DMS153 treated with DMSO at 0.1 percent for 48 hours (cell line): ENCODE measurements at regions not wholly inside any gene's neighbourhood (a gene's known extent, or its start where the extent isn't known, plus 50 kb on each side); places are given as distances from the start of the nearest gene placed in this dataset.
"Not testable (repeated sequence)": the region's sequence is repeated elsewhere in the genome, so short reads cannot be mapped to it uniquely, and the experiment has no call there.

ENCODE experiments used
- DNase-seq: peaks from one replicate; lab custom pipeline; 2025; ENCODE audit not compliant: unreplicated experiment; lab: John Stamatoyannopoulos, UW

DNA sequence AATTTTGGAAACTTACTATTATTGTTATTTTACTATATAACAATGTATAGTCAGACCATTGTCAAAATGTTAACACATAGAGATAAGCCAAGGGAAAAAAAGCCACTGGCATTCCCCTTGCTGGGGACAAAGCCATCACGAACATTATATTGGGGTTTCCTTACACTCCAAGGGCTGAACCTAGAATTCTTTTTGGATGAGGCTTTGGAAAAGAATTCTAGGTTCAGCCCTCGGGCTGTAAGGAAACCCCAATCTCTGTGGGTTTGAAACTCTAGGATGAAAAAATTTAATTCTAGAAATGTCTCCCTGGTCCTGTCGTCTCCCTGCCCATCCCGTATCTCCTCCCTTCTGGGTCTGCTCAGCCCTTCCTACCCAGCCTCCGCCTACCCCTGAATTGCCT, 67.0 kb upstream of the SMAD6 start:
- DNase-seq = no peak

DNA sequence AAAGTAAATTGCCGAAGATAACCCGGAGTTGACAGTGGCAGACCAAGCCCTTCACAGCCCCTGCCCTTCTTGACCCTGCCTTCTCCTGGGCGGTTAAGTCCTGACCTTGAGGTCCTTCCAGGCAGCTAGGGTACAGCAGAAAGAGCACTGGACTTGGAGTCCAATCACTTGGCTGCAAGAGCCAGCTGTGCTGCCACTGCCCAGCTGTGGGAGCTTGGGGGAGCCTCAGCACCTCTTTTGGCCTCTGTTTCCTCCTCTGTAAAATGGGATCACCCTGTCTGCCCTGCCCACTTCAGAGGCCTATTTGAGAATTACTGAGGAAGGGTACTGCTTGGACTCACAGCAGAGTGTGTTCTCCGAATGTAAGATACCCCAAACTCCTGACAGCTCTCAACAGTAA, 66.2 kb upstream of the SMAD6 start:
- no peak for DNase-seq

- DNase-seq = not testable (repeated sequence)
These were observed 65.0 kb upstream of the SMAD6 start for GRCh38 chr15:66637044-66637443.

DNA sequence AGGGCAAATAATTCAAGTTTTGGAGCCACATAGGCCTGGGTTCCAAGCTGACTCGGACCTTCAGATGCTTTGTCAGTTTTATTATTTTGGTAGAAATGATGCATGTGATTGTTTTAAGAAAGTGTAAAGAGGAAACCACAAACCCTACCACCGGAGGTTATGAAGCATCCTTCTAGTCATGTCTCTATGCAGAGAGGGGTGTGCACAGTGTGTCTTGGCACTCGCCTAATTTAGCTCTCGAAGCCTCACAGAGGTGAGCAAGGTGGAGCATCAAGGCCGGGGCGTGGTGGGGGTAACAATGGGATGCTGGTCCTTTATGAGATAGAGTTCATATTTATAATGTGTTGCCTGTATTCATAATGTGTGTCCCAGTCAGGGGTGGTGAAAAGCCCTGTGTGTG, 63.7 kb upstream of the SMAD6 start:
- DNase-seq = no peak

DNA sequence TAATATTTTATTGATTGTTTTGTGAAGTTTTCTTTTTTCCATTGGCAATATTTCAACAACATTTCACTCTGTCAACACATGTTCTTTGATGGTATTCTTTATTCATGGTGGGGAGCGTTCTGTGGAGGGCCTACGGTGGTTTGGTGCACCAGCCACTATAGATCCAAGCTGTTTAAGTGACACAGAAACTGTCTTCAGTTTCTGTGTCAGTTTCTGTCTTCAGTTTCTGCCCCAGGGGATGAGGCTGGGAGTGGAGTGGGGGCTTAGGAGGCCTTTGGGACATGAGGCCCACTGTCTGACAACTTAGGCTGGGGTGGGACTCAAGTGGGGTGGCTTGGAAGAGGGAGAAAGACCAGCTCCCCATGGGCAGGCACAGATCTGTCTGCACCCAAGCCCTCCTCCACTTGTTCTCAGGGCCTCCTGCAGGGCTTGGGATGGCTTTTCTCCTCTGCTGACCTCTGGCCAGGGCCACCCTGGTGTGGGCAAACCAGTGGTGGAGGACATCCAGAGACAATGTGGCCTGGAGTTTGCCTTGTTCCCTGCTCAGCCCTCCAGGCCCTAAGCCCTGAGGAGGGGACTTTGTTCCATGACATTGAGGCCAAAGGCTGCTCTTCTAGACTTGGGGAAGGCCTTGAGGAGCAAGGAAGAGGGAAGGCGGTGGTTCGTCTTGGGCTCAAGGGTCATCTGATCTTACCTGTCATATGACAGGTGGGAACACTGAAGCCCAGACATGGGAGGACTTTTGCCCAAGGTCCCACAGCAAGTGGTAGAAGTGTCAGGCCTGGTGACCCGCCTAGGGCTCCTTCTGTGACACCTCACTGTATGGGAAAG, 60.3 kb upstream of the SMAD6 start:
- no peak for DNase-seq

- DNase-seq = no peak
These were observed 59.5 kb upstream of the SMAD6 start for GRCh38 chr15:66642514-66642913.

DNA sequence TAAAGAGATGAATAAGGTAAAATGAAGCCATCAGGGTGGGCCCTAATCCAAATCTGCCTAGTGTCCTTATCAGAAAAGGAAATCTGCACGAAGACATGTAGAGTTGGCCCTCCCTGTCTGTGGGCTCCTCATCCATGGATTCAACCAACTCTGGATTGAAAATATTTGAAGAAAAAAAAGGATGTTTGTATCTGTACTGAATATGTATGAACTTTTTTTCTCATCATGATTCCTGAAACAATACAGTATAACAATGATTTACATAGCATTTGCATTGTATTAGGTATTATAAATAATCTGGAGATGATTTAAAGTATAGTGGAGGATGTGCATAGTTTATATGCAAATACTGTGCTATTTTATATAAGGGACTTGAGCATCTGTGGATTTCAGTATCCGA, 59.0 kb upstream of the SMAD6 start:
- DNase-seq = no peak

GRCh38 chr15:66644000-66644787, 57.8 kb upstream of the SMAD6 start:
- DNase-seq = no peak

- DNase-seq = no peak
These were observed 57.2 kb upstream of the SMAD6 start for GRCh38 chr15:66644869-66645268.

- no peak for DNase-seq
These were observed 55.7 kb upstream of the SMAD6 start for GRCh38 chr15:66646308-66646707.

- DNase-seq = no peak
These were observed 55.2 kb upstream of the SMAD6 start for GRCh38 chr15:66646799-66647198.

- no peak for DNase-seq
These were observed 54.7 kb upstream of the SMAD6 start for GRCh38 chr15:66647358-66647757.

DNA sequence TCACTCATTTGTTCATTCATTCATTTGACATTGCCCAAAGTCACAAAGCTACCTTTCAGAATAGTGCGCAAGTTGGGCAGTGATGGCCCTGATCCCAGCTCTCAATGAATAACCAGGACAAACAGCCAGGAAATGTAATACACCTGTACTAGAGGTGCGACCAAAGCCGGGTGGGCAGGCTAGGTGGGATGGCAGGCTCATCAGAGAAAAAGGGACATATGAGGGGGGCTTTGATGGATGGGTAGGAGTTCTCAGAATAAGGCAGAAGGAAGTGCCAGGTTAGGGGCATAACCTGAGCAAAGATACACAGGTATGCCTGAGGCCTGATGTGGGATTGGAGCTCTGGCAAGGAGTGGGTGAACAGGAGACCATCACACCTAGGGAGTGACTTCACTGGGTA, 53.4 kb upstream of the SMAD6 start:
- no peak for DNase-seq

DNA sequence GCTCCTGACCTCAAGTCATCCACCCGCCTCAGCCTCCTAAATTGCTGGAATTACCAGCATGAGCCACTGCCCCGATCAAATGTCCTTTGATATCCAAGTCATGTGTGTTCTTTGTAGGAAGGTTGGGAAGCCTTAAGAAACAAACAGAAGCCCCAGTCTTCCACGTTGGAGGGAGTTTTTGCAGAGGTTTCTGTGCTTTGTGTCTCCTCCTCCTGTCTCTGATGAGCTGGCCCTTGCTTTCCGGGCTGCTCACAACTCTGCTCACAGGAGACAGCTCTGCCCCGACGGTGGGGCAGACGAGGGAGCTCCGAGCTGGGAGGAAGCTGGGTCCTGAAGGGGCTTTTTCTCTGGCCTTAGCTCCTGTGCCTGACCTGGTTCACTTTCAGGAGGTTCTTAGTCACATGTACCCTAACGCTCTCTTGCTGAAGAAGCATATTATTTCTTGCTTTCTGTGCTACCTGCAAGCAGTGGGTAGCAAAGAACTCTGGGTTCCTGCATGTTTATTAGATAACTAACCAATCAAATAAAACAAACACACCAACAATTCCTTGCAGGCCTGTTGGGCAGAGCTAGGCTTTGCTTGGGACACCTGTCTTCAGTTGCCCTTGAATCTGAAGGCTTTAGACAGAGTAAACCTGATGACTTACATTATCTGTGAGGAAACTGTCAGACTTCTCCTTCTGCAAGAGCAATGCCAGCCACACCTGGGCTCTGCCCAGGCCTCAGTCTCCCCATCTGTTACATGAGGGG, 52.6 kb upstream of the SMAD6 start:
- DNase-seq = no peak

DNA sequence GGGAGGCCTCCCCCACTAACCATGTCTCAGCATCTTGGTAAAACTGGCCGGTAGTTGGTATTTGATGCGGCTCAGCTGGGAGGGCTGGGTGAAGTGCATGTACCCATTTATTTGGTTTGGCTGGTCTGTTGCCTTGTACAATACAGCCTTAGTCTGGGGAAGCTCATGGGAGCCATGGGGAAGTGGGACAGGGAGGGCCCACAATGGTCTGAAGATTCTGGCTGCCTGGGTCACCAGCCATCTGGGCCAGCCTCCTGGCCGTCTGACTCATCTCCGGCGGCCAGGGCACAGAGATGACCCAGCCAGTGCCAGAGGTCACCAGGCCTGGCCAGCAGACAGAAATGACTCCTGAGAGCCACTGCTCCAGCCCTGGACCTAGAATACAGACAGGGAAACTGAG, 51.6 kb upstream of the SMAD6 start:
- DNase-seq = no peak

DNA sequence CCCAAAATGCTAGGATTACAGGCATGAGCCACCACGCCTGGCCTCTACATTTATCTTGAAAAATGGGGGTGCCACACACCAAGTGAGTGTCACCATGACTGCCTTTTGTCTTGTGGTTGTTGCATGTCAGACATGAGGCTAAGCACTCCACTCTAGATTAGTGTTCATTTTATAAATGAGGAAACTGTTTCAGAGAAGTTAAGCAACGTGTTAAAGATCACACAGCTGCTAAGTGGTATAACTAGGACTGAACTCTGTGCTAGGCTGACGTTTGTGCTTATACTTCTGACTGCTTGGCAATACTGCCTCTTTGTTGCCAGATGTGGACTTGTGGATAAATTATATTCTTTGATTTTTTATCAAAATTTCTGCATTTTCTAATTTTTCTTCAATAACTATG, 50.8 kb upstream of the SMAD6 start:
- DNase-seq = no peak

GRCh38 chr15:66651913-66652642, 50.0 kb upstream of the SMAD6 start:
- DNase-seq = no peak
